HEK293 (cell line): ENCODE measurements at regions not wholly inside any gene's neighbourhood (a gene's known extent, or its start where the extent isn't known, plus 50 kb on each side); places are given as distances from the start of the nearest gene placed in this dataset.

Experiments used
- ZBTB17 ChIP-seq: fragments of 450-650 bp; formaldehyde crosslinking; IDR thresholded peaks from 2 replicates; pipeline ENCODE4 v1.5.1; 2016; ENCODE audit warnings: missing biosample characterization, missing genetic modification characterization
- ZFP69B ChIP-seq: fragments of 450-650 bp; formaldehyde crosslinking; IDR thresholded peaks from 2 replicates; pipeline ENCODE4 v1.5.1; 2016; ENCODE audit warnings: missing biosample characterization, missing genetic modification characterization
- ZNF768 ChIP-seq: fragments of 450-650 bp; formaldehyde crosslinking; IDR thresholded peaks from 2 replicates; pipeline ENCODE4 v1.5.1; 2018; ENCODE audit warnings: missing biosample characterization, mild to moderate bottlenecking, missing genetic modification characterization
- TF ChIP-seq, protein P1 (sequence below): fragments of 450-650 bp; formaldehyde crosslinking; IDR thresholded peaks from 2 replicates; pipeline ENCODE4; 2016; ENCODE audit warnings: missing biosample characterization, missing genetic modification characterization

DNA sequence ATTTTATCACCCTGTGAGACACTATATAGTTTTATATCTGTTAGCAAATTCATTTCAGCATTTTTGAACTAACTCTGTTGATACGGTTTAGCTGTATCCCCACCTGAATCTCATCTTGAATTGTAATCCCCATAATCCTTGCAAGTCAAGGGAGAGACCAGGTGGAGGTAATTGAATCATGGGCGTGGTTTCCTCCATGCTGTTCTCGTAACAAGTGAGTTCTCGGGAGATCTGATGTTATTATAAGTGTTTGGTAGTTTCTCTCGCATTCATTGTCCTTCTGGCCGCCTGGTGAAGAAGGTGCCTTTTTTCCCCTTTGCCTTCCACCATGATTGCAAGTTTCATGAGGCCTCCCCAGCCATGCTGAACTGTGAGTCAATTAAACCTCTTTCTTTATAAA lies 53.2 kb upstream of the TMC3 start:
- TF ChIP-seq ZNF768 (tag by site-specific recombination) = no peak
- TF ChIP-seq ZFP69B (tag by site-specific recombination) = no peak
- TF ChIP-seq ZBTB17 (tag by site-specific recombination) = no peak
- TF ChIP-seq, protein P1, sequence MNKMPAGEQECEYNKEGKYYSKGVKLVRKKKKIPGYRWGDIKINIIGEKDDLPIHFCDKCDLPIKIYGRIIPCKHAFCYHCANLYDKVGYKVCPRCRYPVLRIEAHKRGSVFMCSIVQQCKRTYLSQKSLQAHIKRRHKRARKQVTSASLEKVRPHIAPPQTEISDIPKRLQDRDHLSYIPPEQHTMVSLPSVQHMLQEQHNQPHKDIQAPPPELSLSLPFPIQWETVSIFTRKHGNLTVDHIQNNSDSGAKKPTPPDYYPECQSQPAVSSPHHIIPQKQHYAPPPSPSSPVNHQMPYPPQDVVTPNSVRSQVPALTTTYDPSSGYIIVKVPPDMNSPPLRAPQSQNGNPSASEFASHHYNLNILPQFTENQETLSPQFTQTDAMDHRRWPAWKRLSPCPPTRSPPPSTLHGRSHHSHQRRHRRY (tag by site-specific recombination) = no peak
